H1 (cell line): ENCODE measurements at regions not wholly inside any gene's neighbourhood (a gene's known extent, or its start where the extent isn't known, plus 50 kb on each side); places are given as distances from the start of the nearest gene placed in this dataset.

Experiments used
- CTCF ChIA-PET: fragments of 300-600 bp; sonication (Branson Sonifier 250); formaldehyde crosslinking; loops from one replicate; lab custom pipeline; 2021; ENCODE audit not compliant: partially characterized antibody; lab: Charles Lee
- POLR2A ChIA-PET: fragments of 300-600 bp; sonication (Branson Sonifier 250); formaldehyde crosslinking; loops from one replicate; lab custom pipeline; 2021; ENCODE audit warnings: inconsistent platforms; ENCODE audit not compliant: partially characterized antibody; lab: Charles Lee
- DNase-seq, 2 experiments: peaks; one replicate each; pipeline versions ENCODE4 v3.0.0 to v3.0.0-alpha.2; 2010 to 2022; ENCODE audit warnings: low spot score in 2 of 2, low read depth in 1 of 2, mixed read lengths in 1 of 2
- FAIRE-seq: peaks from 2 replicates; lab custom pipeline; 2011; peaks lifted over from hg19 to GRCh38; lab: Jason Lieb, UNC
- H2AFZ ChIP-seq: 2 replicates; pipeline ENCODE4 v1.8.1; 2012; ENCODE audit warnings: low read length, inconsistent platforms
- H2AK5ac ChIP-seq: 2 replicates; pipeline ENCODE4 v1.6.1; 2013; ENCODE audit warnings: low read depth, low read length
- H2BK120ac ChIP-seq: replicated peaks from 2 replicates; pipeline ENCODE3; 2013; ENCODE audit warnings: low read depth, low read length, inconsistent platforms
- H2BK12ac ChIP-seq: 2 replicates; pipeline ENCODE4 v1.6.1; 2013; ENCODE audit warnings: low read depth, low read length
- H2BK15ac ChIP-seq: 2 replicates; pipeline ENCODE4 v1.6.1; 2013; ENCODE audit warnings: low read length
- H2BK20ac ChIP-seq: 2 replicates; pipeline ENCODE4 v1.6.1; 2013; ENCODE audit warnings: low read length
- H2BK5ac ChIP-seq: 2 replicates; pipeline ENCODE4 v1.6.1; 2013; ENCODE audit warnings: low read depth, low read length
- H3K14ac ChIP-seq: 2 replicates; pipeline ENCODE4 v1.6.1; 2013; ENCODE audit warnings: inconsistent platforms; ENCODE audit not compliant: insufficient read length
- H3K18ac ChIP-seq: 2 replicates; pipeline ENCODE4 v1.6.1; 2013; ENCODE audit warnings: low read length; ENCODE audit errors: extremely low read depth
- H3K23ac ChIP-seq: 2 replicates; pipeline ENCODE4 v1.6.1; 2013; ENCODE audit warnings: inconsistent platforms; ENCODE audit not compliant: insufficient read length
- H3K23me2 ChIP-seq: 2 replicates; pipeline ENCODE4 v1.6.1; 2013; ENCODE audit warnings: low read depth, low read length
- H3K27ac ChIP-seq: 2 replicates; pipeline ENCODE4 v1.6.1; 2011; ENCODE audit warnings: low read depth, low read length, inconsistent platforms
- H3K27me3 ChIP-seq, 4 experiments: replicated peaks in 1 of 4; 1 replicate in 1 of 4; 2 replicates in 3 of 4; pipeline versions ENCODE4 v1.6.1 to v1.8.1; 2011 to 2013; ENCODE audit warnings: low read length in 3 of 4, mild to moderate bottlenecking in 3 of 4, inconsistent platforms in 2 of 4, mixed read lengths in 2 of 4, moderate library complexity in 1 of 4; ENCODE audit not compliant: control insufficient read depth in 3 of 4, insufficient read depth in 3 of 4; ENCODE audit errors: extremely low read depth in 1 of 4
- H3K36me3 ChIP-seq, 4 experiments: 2 replicates each; pipeline versions ENCODE4 v1.6.1 to v1.8.1; 2011 to 2013; ENCODE audit warnings: mild to moderate bottlenecking in 4 of 4, low read length in 3 of 4, moderate library complexity in 2 of 4, control low read depth in 1 of 4, inconsistent platforms in 1 of 4; ENCODE audit not compliant: insufficient read depth in 4 of 4, control insufficient read depth in 2 of 4
- H3K4ac ChIP-seq: replicated peaks from 2 replicates; pipeline ENCODE3; 2013; ENCODE audit warnings: low read length, low read depth, mixed read lengths, inconsistent platforms; ENCODE audit not compliant: insufficient read length
- H3K4me1 ChIP-seq, 4 experiments: replicated peaks in 1 of 4; 1 replicate in 1 of 4; 2 replicates in 3 of 4; pipeline versions ENCODE4 v1.6.1 to v1.8.1; 2011 to 2013; ENCODE audit warnings: low read length in 3 of 4, inconsistent platforms in 2 of 4, mixed read lengths in 1 of 4; ENCODE audit not compliant: insufficient read depth in 4 of 4, control insufficient read depth in 3 of 4
- H3K4me2 ChIP-seq, 2 experiments: 2 replicates each; pipeline versions ENCODE4 v1.6.1 to v1.8.1; 2011 to 2013; ENCODE audit warnings: low read depth in 2 of 2, low read length in 2 of 2, control low read depth in 1 of 2, inconsistent platforms in 1 of 2, mild to moderate bottlenecking in 1 of 2; ENCODE audit not compliant: insufficient read depth in 1 of 2
- H3K4me3 ChIP-seq, 4 experiments: fragments of 200-600, 300-600 bp in 1 of 4; sonication (generic), shearing (Covaris generic), sonication (Bioruptor Twin) in 1 of 4; 2 replicates each; pipeline versions ENCODE4 v1.5.1 to v1.8.1; 2011 to 2016; ENCODE audit warnings: low read length in 4 of 4, low read depth in 3 of 4, control low read depth in 2 of 4, inconsistent platforms in 2 of 4, mild to moderate bottlenecking in 2 of 4, mixed read lengths in 1 of 4, moderate library complexity in 1 of 4; ENCODE audit not compliant: insufficient read depth in 2 of 4; ENCODE audit errors: extremely low read depth in 1 of 4
- H3K56ac ChIP-seq: replicated peaks from 2 replicates; pipeline ENCODE3; 2013; ENCODE audit warnings: low read depth, mild to moderate bottlenecking, mixed read lengths, low read length, inconsistent platforms; ENCODE audit not compliant: insufficient read length
- H3K79me1 ChIP-seq: 2 replicates; pipeline ENCODE4 v1.6.1; 2013; ENCODE audit warnings: low read depth, low read length, control low read depth
- H3K79me2 ChIP-seq, 2 experiments: 2 replicates each; pipeline versions ENCODE4 v1.6.1 to v1.8.1; 2012 to 2013; ENCODE audit warnings: low read length in 2 of 2, mild to moderate bottlenecking in 2 of 2, inconsistent platforms in 1 of 2; ENCODE audit not compliant: insufficient read depth in 2 of 2, control insufficient read depth in 1 of 2
- H3K9ac ChIP-seq, 4 experiments: replicated peaks in 1 of 4; 1 replicate in 1 of 4; 2 replicates in 3 of 4; pipeline versions ENCODE4 v1.6.1 to v1.8.1; 2011 to 2013; ENCODE audit warnings: low read depth in 3 of 4, low read length in 3 of 4, control low read depth in 2 of 4, mild to moderate bottlenecking in 2 of 4, moderate library complexity in 2 of 4, inconsistent platforms in 1 of 4; ENCODE audit errors: extremely low read depth in 1 of 4
- H3K9me3 ChIP-seq, 2 experiments: 2 replicates each; pipeline versions ENCODE4 v1.6.1 to v1.8.1; 2012 to 2013; ENCODE audit warnings: mild to moderate bottlenecking in 2 of 2, moderate library complexity in 2 of 2, control low read depth in 1 of 2, inconsistent platforms in 1 of 2, low read depth in 1 of 2, low read length in 1 of 2, mixed read lengths in 1 of 2; ENCODE audit not compliant: insufficient read depth in 2 of 2
- H4K20me1 ChIP-seq, 2 experiments: replicated peaks in 1 of 2; 2 replicates each; pipeline versions ENCODE3 to v1.8.1; 2011 to 2013; ENCODE audit warnings: inconsistent platforms in 2 of 2, low read length in 2 of 2, mild to moderate bottlenecking in 1 of 2; ENCODE audit not compliant: insufficient read depth in 2 of 2, control insufficient read depth in 1 of 2
- H4K5ac ChIP-seq: 2 replicates; pipeline ENCODE4 v1.6.1; 2013; ENCODE audit warnings: low read length, low read depth, mixed read lengths, inconsistent platforms; ENCODE audit not compliant: insufficient read length
- H4K8ac ChIP-seq: 2 replicates; pipeline ENCODE4 v1.8.0; 2013; ENCODE audit warnings: mild to moderate bottlenecking, moderate library complexity, low read length, inconsistent platforms; ENCODE audit not compliant: insufficient read depth; ENCODE audit errors: extremely low read depth
- H4K91ac ChIP-seq: replicated peaks from 2 replicates; pipeline ENCODE3; 2013; ENCODE audit warnings: low read length, mixed read lengths, inconsistent platforms; ENCODE audit not compliant: insufficient read length
- ASH2L ChIP-seq: fragments of 200-600, 300-600 bp; sonication (generic); IDR thresholded peaks from one replicate; pipeline ENCODE4 v1.7.1; 2017; ENCODE audit warnings: low read length
- BCL11A ChIP-seq, 2 experiments: IDR thresholded peaks; one replicate each; pipeline ENCODE4 v1.6.1; 2011; ENCODE audit warnings: low read depth in 2 of 2, low read length in 2 of 2, mild to moderate bottlenecking in 2 of 2
- EP300 ChIP-seq, 2 experiments: IDR thresholded peaks; 1 replicate in 1 of 2; 2 replicates in 1 of 2; pipeline ENCODE4 v1.6.1; 2011 to 2012; ENCODE audit warnings: low read depth in 2 of 2, low read length in 2 of 2, mild to moderate bottlenecking in 2 of 2, borderline replicate concordance in 1 of 2, inconsistent platforms in 1 of 2, moderate library complexity in 1 of 2
- GABPA ChIP-seq: IDR thresholded peaks from 2 replicates; pipeline ENCODE4 v1.6.1; 2011; ENCODE audit warnings: mild to moderate bottlenecking, low read length, moderate library complexity, borderline replicate concordance; ENCODE audit not compliant: insufficient read depth
- HDAC2 ChIP-seq, 2 experiments: fragments of 300-600 bp in 1 of 2; sonication (generic) in 1 of 2; IDR thresholded peaks; 2 replicates each; pipeline ENCODE4 v1.6.1; 2011 to 2012; ENCODE audit warnings: low read depth in 2 of 2, low read length in 2 of 2, mild to moderate bottlenecking in 2 of 2, moderate library complexity in 2 of 2, borderline replicate concordance in 1 of 2, inconsistent platforms in 1 of 2
- JUN ChIP-seq: IDR thresholded peaks from 2 replicates; pipeline ENCODE4 v1.6.1; 2011; ENCODE audit warnings: low read depth, mild to moderate bottlenecking, improper control_type of control experiment, low read length
- KDM1A ChIP-seq: fragments of 200-600, 300-600 bp; sonication (generic); IDR thresholded peaks from 2 replicates; pipeline ENCODE4 v1.7.1; 2016; ENCODE audit warnings: mild to moderate bottlenecking, low read length, borderline replicate concordance
- RBBP5 ChIP-seq: IDR thresholded peaks from 2 replicates; pipeline ENCODE4 v1.7.1; 2012; ENCODE audit warnings: low read depth, mild to moderate bottlenecking, inconsistent platforms, low read length, moderate library complexity, borderline replicate concordance
- TCF12 ChIP-seq: IDR thresholded peaks from 2 replicates; pipeline ENCODE4 v1.6.1; 2011; ENCODE audit warnings: low read depth, mild to moderate bottlenecking, low read length
- TEAD4 ChIP-seq: IDR thresholded peaks from 2 replicates; pipeline ENCODE4 v1.6.1; 2012; ENCODE audit warnings: low read depth, low read length, inconsistent platforms, mixed read lengths
- YY1 ChIP-seq: IDR thresholded peaks from 2 replicates; pipeline ENCODE4 v1.6.1; 2011; ENCODE audit warnings: low read depth, mild to moderate bottlenecking, low read length
- WGBS, 2 experiments: shearing (Covaris generic) in 1 of 2; methylation state at CpG; one replicate each; pipeline versions ENCODE4 v1.1.6 to v1.1.7; 2013 to 2015; ENCODE audit warnings: low lambda C conversion rate in 2 of 2, mixed read lengths in 2 of 2, inconsistent platforms in 1 of 2, low coverage in 1 of 2, missing lambda C conversion rate in 1 of 2; ENCODE audit not compliant: insufficient replicate concordance in 2 of 2, insufficient coverage in 1 of 2, insufficient read length in 1 of 2; ENCODE audit errors: extremely low coverage in 1 of 2, missing lambda C conversion rate in 1 of 2; 5-methylcytosine and 5-hydroxymethylcytosine counted together
- TF ChIP-seq, protein P1 (sequence below): IDR thresholded peaks from 2 replicates; pipeline ENCODE4 v1.6.1; 2012; ENCODE audit warnings: inconsistent platforms
- TF ChIP-seq, protein P2 (sequence below): IDR thresholded peaks from 2 replicates; pipeline ENCODE4 v1.6.1; 2011; ENCODE audit warnings: low read depth, mild to moderate bottlenecking, low read length; ENCODE audit not compliant: insufficient read depth

DNA sequence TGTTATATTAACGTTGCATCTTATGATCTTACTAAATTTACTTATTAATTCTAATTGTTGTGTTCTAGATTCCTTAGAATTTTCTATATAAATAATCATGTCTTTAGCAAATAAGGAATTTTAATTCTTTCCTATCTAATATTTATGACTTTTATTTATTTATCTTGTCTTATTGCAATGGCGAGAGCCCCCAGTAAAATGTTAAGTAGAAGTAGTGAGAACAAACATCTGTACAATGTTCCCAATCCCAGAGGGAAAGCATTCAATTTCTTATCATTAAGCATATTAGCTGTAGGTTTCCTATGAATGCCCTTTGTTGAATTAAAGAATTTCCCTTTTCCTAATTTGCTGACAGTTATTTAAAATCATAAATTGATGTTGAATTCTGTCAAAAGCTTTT, 203.7 kb upstream of the OTX2 start:
- Histone ChIP-seq H2BK12ac (no peak overlapping the region), H3K9me3 (peaks cover 0 to 13% of the 10 kb centered on the region in 2 experiments; a peak in 3 of 4 replicates), H3K36me3 (peaks cover 0 to 2% (median 0%) of the 10 kb centered on the region in 4 experiments; a peak in 2 of 8 replicates), H3K4me2 (no peak overlapping the region), H4K5ac (no peak overlapping the region), H4K8ac (no peak overlapping the region), H4K91ac (no peak overlapping the region), H4K20me1 (no peaks in the 10 kb centered on the region), H3K9ac (no peak overlapping the region), H3K23me2 (no peaks in the 10 kb centered on the region), H2BK15ac (no peak overlapping the region), H3K79me2 (no peaks in the 10 kb centered on the region), H2BK5ac (no peak overlapping the region), H3K27ac (no peak overlapping the region), H2AFZ (no peak overlapping the region), H3K56ac (no peak overlapping the region), H3K4ac (no peak overlapping the region), H3K18ac (no peak overlapping the region), H2BK120ac (no peak overlapping the region), H3K4me3 (no peak overlapping the region), H3K27me3 (no peaks in the 10 kb centered on the region), H3K14ac (no peak overlapping the region), H3K79me1 (no peaks in the 10 kb centered on the region), H3K4me1 (peaks cover 0 to 3% (median 0%) of the 10 kb centered on the region in 4 experiments; a peak in 2 of 7 replicates), H3K23ac (no peak overlapping the region), H2BK20ac (no peak overlapping the region), H2AK5ac (no peak overlapping the region)
- 85% methylated on average over 2 of the region's 2 CpGs; no CpG with 5 or more reads in 1 of the 2 experiments for WGBS, 2 experiments
- no peak for DNase-seq
- FAIRE-seq: no peak
- ChIA-PET CTCF (no interaction called here), POLR2A (no interaction called here)
- no peak for TF ChIP-seq GABPA
- TF ChIP-seq, protein P1, sequence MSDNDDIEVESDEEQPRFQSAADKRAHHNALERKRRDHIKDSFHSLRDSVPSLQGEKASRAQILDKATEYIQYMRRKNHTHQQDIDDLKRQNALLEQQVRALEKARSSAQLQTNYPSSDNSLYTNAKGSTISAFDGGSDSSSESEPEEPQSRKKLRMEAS: no peak
- no peak for TF ChIP-seq TCF12
- no peak for TF ChIP-seq EP300 (IDR thresholded peaks at IDR 0.05; ENCODE audit: borderline replicate concordance in 1 of 2, low read depth in 2 of 2, low read length in 2 of 2)
- TF ChIP-seq, protein P2, sequence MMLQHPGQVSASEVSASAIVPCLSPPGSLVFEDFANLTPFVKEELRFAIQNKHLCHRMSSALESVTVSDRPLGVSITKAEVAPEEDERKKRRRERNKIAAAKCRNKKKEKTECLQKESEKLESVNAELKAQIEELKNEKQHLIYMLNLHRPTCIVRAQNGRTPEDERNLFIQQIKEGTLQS: no peak
- no peak for TF ChIP-seq RBBP5
- TF ChIP-seq HDAC2 (IDR thresholded peaks at IDR 0.05; ENCODE audit: borderline replicate concordance in 1 of 2, low read depth in 2 of 2, low read length in 2 of 2): peak in 1 of 2 experiments; percentile 99; a peak in 2 of 4 replicates
- TF ChIP-seq TEAD4: no peak
- no peak for TF ChIP-seq ASH2L
- TF ChIP-seq YY1: no peak
- TF ChIP-seq BCL11A (IDR thresholded peaks at IDR 0.05; ENCODE audit: low read depth in 2 of 2, low read length in 2 of 2): no peak
- no peak for TF ChIP-seq JUN
- TF ChIP-seq KDM1A: peak; percentile 97
